ENCODE measurements at regions not wholly inside any gene's neighbourhood (a gene's known extent, or its start where the extent isn't known, plus 50 kb on each side); places are given as distances from the start of the nearest gene placed in this dataset.

GRCh38 chr5:174617910-174618309, 106.5 kb upstream of the MSX2 start:
- no peak for DNase-seq
- Histone ChIP-seq H3K4me1 (no peaks in the 10 kb centered on the region), H3K4me3 (no peak overlapping the region), H3K27me3 (peaks cover 0 to 20% of the 10 kb centered on the region in 2 donors), H3K9me3 (no peaks in the 10 kb centered on the region), H3K36me3 (no peaks in the 10 kb centered on the region), H3K27ac (no peak overlapping the region)
- no peak for TF ChIP-seq CTCF (IDR thresholded peaks at IDR 0.05)
- intact Hi-C loops (cut with DNase I; ENCODE audit: low total_unique reads): no loop called here

- TF ChIP-seq CTCF (IDR thresholded peaks at IDR 0.05): no peak
- no peaks in the 10 kb centered on the region for H3K4me1 ChIP-seq
- H3K4me3 ChIP-seq: no peak overlapping the region
- no peak for DNase-seq
- H3K36me3 ChIP-seq: no peaks in the 10 kb centered on the region
- intact Hi-C loops (cut with DNase I; ENCODE audit: low total_unique reads): no loop called here
- no peak overlapping the region for H3K27ac ChIP-seq
- H3K27me3 ChIP-seq: peaks cover 0 to 20% of the 10 kb centered on the region in 2 donors
- H3K9me3 ChIP-seq: no peaks in the 10 kb centered on the region
Observed at GRCh38 chr5:174618589-174618988, 105.8 kb upstream of the MSX2 start.

DNA sequence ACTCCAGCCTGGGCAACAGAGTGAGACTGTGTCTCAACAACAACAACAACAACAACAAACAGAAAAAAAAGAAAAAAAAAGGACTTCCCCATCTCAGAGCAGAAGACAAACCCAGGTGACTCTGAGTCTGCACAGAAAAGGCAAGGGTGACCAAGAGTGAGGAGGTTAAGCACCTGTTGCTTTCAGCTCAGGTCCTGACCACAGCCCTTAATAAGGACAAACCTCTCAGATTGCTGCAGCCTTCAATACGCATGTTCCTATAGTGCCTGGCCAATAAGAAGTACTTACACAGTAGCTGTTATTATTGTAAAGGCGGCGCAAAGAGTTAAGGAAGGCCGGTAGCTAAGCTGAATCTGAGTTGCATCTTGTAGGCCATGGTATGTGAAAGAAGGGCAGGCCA, 102.3 kb upstream of the MSX2 start:
- H3K4me1 ChIP-seq: no peaks in the 10 kb centered on the region
- H3K36me3 ChIP-seq: no peaks in the 10 kb centered on the region
- no peak for TF ChIP-seq CTCF (IDR thresholded peaks at IDR 0.05)
- intact Hi-C loops (cut with DNase I; ENCODE audit: low total_unique reads): no loop called here
- H3K27ac ChIP-seq: no peak overlapping the region
- H3K27me3 ChIP-seq: peaks cover 0 to 20% of the 10 kb centered on the region in 2 donors
- no peak overlapping the region for H3K4me3 ChIP-seq
- no peaks in the 10 kb centered on the region for H3K9me3 ChIP-seq
- no peak for DNase-seq

- no peak overlapping the region for H3K4me3 ChIP-seq
- no peak for DNase-seq
- intact Hi-C loops (cut with DNase I; ENCODE audit: low total_unique reads): no loop called here
- H3K4me1 ChIP-seq: no peaks in the 10 kb centered on the region
- H3K9me3 ChIP-seq: no peaks in the 10 kb centered on the region
- H3K27me3 ChIP-seq: peaks cover 0 to 17% of the 10 kb centered on the region in 2 donors
- no peak for TF ChIP-seq CTCF (IDR thresholded peaks at IDR 0.05)
- no peaks in the 10 kb centered on the region for H3K36me3 ChIP-seq
- H3K27ac ChIP-seq: no peak overlapping the region
Observed at GRCh38 chr5:174623018-174623417, 101.4 kb upstream of the MSX2 start.

DNA sequence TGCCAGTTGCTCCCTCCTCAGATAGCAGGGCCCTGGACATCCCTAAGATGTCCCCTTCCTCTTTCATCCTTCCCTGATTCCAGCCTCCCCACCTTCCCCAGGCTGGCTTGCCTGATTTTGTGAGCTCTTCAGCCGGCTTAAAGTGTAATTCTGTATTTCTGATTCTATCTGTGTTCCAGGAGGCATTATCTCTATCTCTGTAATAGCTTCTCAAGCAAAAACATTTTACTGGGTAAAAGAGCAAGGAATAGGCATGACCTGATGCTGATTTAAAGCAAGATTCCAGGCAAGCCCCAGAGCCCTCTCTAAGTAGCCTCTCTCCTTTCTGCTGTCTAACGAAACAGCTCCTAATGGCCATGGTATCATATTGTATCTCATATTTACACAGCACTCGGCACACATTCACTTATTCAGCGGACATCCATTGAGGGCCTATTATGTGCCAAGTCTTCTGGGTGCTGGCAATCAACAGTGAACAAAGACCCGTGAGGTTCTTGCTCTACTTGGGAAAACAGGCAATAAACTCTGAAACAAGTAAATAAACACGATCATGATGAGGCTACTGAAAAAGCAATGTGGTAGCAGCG, 100.9 kb upstream of the MSX2 start:
- H3K27ac ChIP-seq: no peak overlapping the region
- DNase-seq: no peak
- peaks cover 0 to 13% of the 10 kb centered on the region in 2 donors for H3K27me3 ChIP-seq
- intact Hi-C loops (cut with DNase I; ENCODE audit: low total_unique reads): no loop called here
- H3K4me1 ChIP-seq: no peaks in the 10 kb centered on the region
- no peak overlapping the region for H3K4me3 ChIP-seq
- TF ChIP-seq CTCF (IDR thresholded peaks at IDR 0.05): no peak
- H3K9me3 ChIP-seq: no peaks in the 10 kb centered on the region
- H3K36me3 ChIP-seq: no peaks in the 10 kb centered on the region
